ENCODE measurements at regions not wholly inside any gene's neighbourhood (a gene's known extent, or its start where the extent isn't known, plus 50 kb on each side); places are given as distances from the start of the nearest gene placed in this dataset.

DNA sequence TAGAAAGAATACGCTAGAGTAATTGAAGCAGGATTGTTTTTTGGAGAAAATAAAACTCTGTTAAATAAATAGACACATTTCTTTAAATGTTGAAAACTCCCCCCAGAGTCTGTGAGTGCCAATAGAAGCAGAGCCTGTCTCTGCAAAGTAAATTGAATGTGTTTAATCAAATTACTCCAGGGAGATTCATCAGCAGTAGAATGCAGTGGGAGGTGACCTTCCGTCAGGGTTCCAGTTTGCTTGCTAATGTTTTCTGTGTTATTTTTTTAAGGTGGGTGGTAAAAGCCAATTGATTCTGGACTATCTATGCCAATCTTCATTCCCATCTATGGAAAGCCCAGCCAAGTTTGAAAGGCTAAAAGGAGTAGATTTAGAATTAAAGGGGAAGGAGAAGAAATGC lies 612.4 kb upstream of the GRM7 start:
- no peak overlapping the region for H3K9ac ChIP-seq (ENCODE audit: low read length)
- no peaks in the 10 kb centered on the region for H3K79me2 ChIP-seq (ENCODE audit: insufficient read depth, low read length)
- no peak overlapping the region for H3K4me2 ChIP-seq (ENCODE audit: low read depth, low read length, poor library complexity, severe bottlenecking)
- H3K27ac ChIP-seq (ENCODE audit: low read depth, low read length): no peak overlapping the region
- H3K9me2 ChIP-seq (replicated peaks; ENCODE audit: insufficient read depth, low read length): no peaks in the 10 kb centered on the region
- no peak overlapping the region for H3K4me3 ChIP-seq (ENCODE audit: insufficient read depth, low read length, poor library complexity, severe bottlenecking)
- H3K36me3 ChIP-seq (ENCODE audit: low read length): no peaks in the 10 kb centered on the region
- H4K20me1 ChIP-seq (ENCODE audit: low read depth, low read length): no peaks in the 10 kb centered on the region
- H3F3A ChIP-seq (ENCODE audit: insufficient read depth): 0 out of 2 replicates have a peak, but pooled peaks cover 3% of the 10 kb centered on the region
- no peak overlapping the region for H2AFZ ChIP-seq (ENCODE audit: low read depth, low read length, severe bottlenecking)
- no peaks in the 10 kb centered on the region for H3K9me3 ChIP-seq (ENCODE audit: insufficient read depth, low read length)
- H3K27me3 ChIP-seq (ENCODE audit: low read length): no peaks in the 10 kb centered on the region
- TF ChIP-seq CTCF (IDR thresholded peaks at IDR 0.05; ENCODE audit: insufficient read depth, low read length, poor library complexity, severe bottlenecking): no peak
- TF ChIP-seq EZH2phosphoT487 (conservative IDR thresholded peaks at IDR 0.05; ENCODE audit: low read length): no peak

- no peak overlapping the region; the same call in 1 of the 2 replicates for H3K9ac ChIP-seq (ENCODE audit: low read length)
- H3K9me2 ChIP-seq (replicated peaks; ENCODE audit: insufficient read depth, low read length): no peaks in the 10 kb centered on the region
- peak overlapping the region; percentile 37 for H2AFZ ChIP-seq (ENCODE audit: low read depth, low read length, severe bottlenecking)
- H3K36me3 ChIP-seq (ENCODE audit: low read length): no peaks in the 10 kb centered on the region
- H3K4me2 ChIP-seq (ENCODE audit: low read depth, low read length, poor library complexity, severe bottlenecking): peak overlapping the region; percentile 93
- TF ChIP-seq CTCF (IDR thresholded peaks at IDR 0.05; ENCODE audit: insufficient read depth, low read length, poor library complexity, severe bottlenecking) (no peak), EZH2phosphoT487 (conservative IDR thresholded peaks at IDR 0.05; ENCODE audit: low read length) (no peak)
- H3K27me3 ChIP-seq (ENCODE audit: low read length): no peaks in the 10 kb centered on the region
- peak overlapping the region; percentile 41 for H3K4me3 ChIP-seq (ENCODE audit: insufficient read depth, low read length, poor library complexity, severe bottlenecking)
- H3K27ac ChIP-seq (ENCODE audit: low read depth, low read length): peak overlapping the region; percentile 84
- no peaks in the 10 kb centered on the region for H3K9me3 ChIP-seq (ENCODE audit: insufficient read depth, low read length)
- H3F3A ChIP-seq (ENCODE audit: insufficient read depth): 0 out of 2 replicates have a peak, but pooled peaks cover 3% of the 10 kb centered on the region
- H4K20me1 ChIP-seq (ENCODE audit: low read depth, low read length): no peaks in the 10 kb centered on the region
- no peaks in the 10 kb centered on the region for H3K79me2 ChIP-seq (ENCODE audit: insufficient read depth, low read length)
Observed at GRCh38 chr3:6249679-6250078, 611.2 kb upstream of the GRM7 start.

DNA sequence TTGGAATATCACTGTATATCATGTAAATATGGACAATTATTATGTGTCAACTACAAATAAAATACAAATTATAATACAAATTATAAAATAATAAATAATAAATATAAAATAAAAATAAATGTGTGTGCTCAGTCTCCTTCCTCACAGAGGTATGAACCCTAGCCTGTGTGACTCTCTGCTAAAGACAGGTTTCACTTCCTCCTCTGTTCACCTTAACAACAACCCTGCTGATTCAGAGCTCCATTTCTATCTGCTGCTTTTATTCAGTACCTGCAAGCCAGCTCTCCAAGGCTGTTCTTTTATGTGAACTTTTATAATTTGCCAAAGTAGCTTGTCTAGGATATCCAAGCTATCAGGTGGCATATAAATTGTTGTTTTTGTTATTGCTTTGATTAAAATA lies 610.7 kb upstream of the GRM7 start:
- Histone ChIP-seq H2AFZ (ENCODE audit: low read depth, low read length, severe bottlenecking) (no peak overlapping the region), H4K20me1 (ENCODE audit: low read depth, low read length) (no peaks in the 10 kb centered on the region), H3K9me2 (replicated peaks; ENCODE audit: insufficient read depth, low read length) (no peaks in the 10 kb centered on the region), H3F3A (ENCODE audit: insufficient read depth) (0 out of 2 replicates have a peak, but pooled peaks cover 3% of the 10 kb centered on the region), H3K9me3 (ENCODE audit: insufficient read depth, low read length) (no peaks in the 10 kb centered on the region), H3K27ac (ENCODE audit: low read depth, low read length) (peak overlapping the region; percentile 84), H3K4me3 (ENCODE audit: insufficient read depth, low read length, poor library complexity, severe bottlenecking) (peak overlapping the region; percentile 41), H3K79me2 (ENCODE audit: insufficient read depth, low read length) (no peaks in the 10 kb centered on the region), H3K9ac (ENCODE audit: low read length) (no peak overlapping the region; the same call in 1 of the 2 replicates), H3K27me3 (ENCODE audit: low read length) (no peaks in the 10 kb centered on the region), H3K36me3 (ENCODE audit: low read length) (no peaks in the 10 kb centered on the region), H3K4me2 (ENCODE audit: low read depth, low read length, poor library complexity, severe bottlenecking) (peak overlapping the region; percentile 93)
- no peak for TF ChIP-seq EZH2phosphoT487 (conservative IDR thresholded peaks at IDR 0.05; ENCODE audit: low read length)
- TF ChIP-seq CTCF (IDR thresholded peaks at IDR 0.05; ENCODE audit: insufficient read depth, low read length, poor library complexity, severe bottlenecking): no peak
